HG02870 (cell line): ENCODE measurements at regions not wholly inside any gene's neighbourhood (a gene's known extent, or its start where the extent isn't known, plus 50 kb on each side); places are given as distances from the start of the nearest gene placed in this dataset.
"Not testable (repeated sequence)": the region's sequence is repeated elsewhere in the genome, so short reads cannot be mapped to it uniquely, and the experiment has no call there.

Source experiments
- ATAC-seq: cut with Tn5 transposase; IDR thresholded peaks from one replicate; pipeline ENCODE4 v1.9.1; 2021; ENCODE audit warnings: mild to moderate bottlenecking, moderate library complexity; ENCODE audit not compliant: unreplicated experiment

- no peak for ATAC-seq
These were observed 536.0 kb downstream of the TMEM135 start for GRCh38 chr11:87573708-87574107.

- ATAC-seq = no peak
These were observed 535.1 kb downstream of the TMEM135 start for GRCh38 chr11:87572881-87573280.

- ATAC-seq = no peak
These were observed 522.6 kb downstream of the TMEM135 start for GRCh38 chr11:87560352-87560751.

GRCh38 chr11:87559852-87560251 is 522.1 kb downstream of the TMEM135 start:
- ATAC-seq = not testable (repeated sequence)

GRCh38 chr11:87555101-87555500 is 517.4 kb downstream of the TMEM135 start:
- no peak for ATAC-seq

- ATAC-seq = no peak
These were observed 511.1 kb downstream of the TMEM135 start for GRCh38 chr11:87548797-87549196.

- no peak for ATAC-seq
These were observed 508.1 kb downstream of the TMEM135 start for GRCh38 chr11:87545858-87546257.

GRCh38 chr11:87539596-87539995 is 501.9 kb downstream of the TMEM135 start:
- ATAC-seq = no peak

GRCh38 chr11:87536565-87536964 is 498.8 kb downstream of the TMEM135 start:
- no peak for ATAC-seq

- no peak for ATAC-seq
These were observed 498.3 kb downstream of the TMEM135 start for GRCh38 chr11:87536016-87536415.

GRCh38 chr11:87535513-87535912 is 497.8 kb downstream of the TMEM135 start:
- no peak for ATAC-seq

GRCh38 chr11:87531835-87532234 is 494.1 kb downstream of the TMEM135 start:
- ATAC-seq = not testable (repeated sequence)

GRCh38 chr11:87529486-87529885 is 491.8 kb downstream of the TMEM135 start:
- ATAC-seq = no peak

- no peak for ATAC-seq
These were observed 491.0 kb downstream of the TMEM135 start for GRCh38 chr11:87528752-87529151.

GRCh38 chr11:87523276-87523675 is 485.5 kb downstream of the TMEM135 start:
- ATAC-seq = no peak

- ATAC-seq = no peak
These were observed 480.5 kb downstream of the TMEM135 start for GRCh38 chr11:87518266-87518665.

GRCh38 chr11:87517351-87517750 is 479.6 kb downstream of the TMEM135 start:
- no peak for ATAC-seq

- ATAC-seq = not testable (repeated sequence)
These were observed 470.0 kb downstream of the TMEM135 start for GRCh38 chr11:87507722-87508121.

GRCh38 chr11:87506946-87507345 is 469.2 kb downstream of the TMEM135 start:
- not testable (repeated sequence) for ATAC-seq

- ATAC-seq = no peak
These were observed 463.7 kb downstream of the TMEM135 start for GRCh38 chr11:87501388-87501787.

- not testable (repeated sequence) for ATAC-seq
These were observed 457.2 kb downstream of the TMEM135 start for GRCh38 chr11:87494936-87495335.

GRCh38 chr11:87494026-87494425 is 456.3 kb downstream of the TMEM135 start:
- ATAC-seq = not testable (repeated sequence)

- no peak for ATAC-seq
These were observed 455.8 kb downstream of the TMEM135 start for GRCh38 chr11:87493516-87493915.

- no peak for ATAC-seq
These were observed 453.6 kb downstream of the TMEM135 start for GRCh38 chr11:87491381-87491780.
